GM03348 (cell line): ENCODE measurements at regions not wholly inside any gene's neighbourhood (a gene's known extent, or its start where the extent isn't known, plus 50 kb on each side); places are given as distances from the start of the nearest gene placed in this dataset.

Experiments used
- DNase-seq: peaks from one replicate; pipeline ENCODE4 v3.0.0; 2012; ENCODE audit warnings: low spot score

DNA sequence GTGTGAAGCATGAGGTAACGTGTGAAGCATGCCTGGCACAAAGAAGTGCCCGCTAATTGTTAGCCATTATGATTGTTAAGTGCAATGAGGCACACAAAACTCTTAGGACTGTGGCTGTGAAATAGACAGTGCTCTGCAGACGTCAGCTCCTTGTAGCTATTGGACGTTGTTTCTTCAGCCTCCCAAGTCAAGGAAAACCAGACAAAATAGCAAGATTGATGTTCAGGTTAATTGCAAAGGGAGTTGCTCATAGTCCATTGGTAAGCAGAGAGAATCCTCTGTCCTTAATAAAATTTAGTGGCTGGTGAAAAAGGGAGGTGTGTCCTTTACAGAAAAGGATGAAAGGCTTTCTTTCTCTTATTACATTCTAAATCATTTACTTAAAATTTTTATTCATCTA lies 54.6 kb upstream of the MBP start:
- no peak for DNase-seq

DNA sequence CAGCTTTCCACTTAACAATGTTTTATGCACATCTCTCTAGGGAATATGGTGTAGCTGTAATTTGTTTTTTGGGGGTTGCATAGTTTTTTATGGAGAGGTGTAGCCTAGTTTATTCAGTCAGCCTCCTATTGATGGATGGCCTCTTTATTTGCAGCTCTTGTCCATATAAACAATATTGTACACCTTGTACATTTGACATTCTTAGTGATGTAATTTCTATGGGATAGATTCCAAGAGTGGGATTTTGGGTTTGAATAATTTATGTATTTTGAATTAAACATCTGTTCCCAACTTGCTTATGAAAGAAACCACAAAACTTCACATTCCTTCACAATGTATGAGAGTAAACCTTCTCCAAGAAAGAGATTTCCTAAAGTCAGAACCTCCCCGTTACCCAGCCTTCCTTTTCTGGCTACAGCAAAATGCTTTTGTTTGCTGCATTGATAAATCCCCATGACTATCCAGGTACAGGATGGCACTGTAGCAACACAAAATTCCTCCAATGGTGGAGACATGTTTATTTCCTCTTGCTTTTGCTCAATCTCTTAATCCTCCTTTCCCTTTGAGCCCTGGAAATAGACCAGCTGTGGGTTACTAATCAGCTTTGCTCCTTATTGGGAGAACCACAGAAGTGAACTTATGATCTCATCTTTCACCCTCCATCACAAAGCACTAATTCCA lies 58.4 kb upstream of the GALR1 start:
- peak; percentile 72 for DNase-seq

DNA sequence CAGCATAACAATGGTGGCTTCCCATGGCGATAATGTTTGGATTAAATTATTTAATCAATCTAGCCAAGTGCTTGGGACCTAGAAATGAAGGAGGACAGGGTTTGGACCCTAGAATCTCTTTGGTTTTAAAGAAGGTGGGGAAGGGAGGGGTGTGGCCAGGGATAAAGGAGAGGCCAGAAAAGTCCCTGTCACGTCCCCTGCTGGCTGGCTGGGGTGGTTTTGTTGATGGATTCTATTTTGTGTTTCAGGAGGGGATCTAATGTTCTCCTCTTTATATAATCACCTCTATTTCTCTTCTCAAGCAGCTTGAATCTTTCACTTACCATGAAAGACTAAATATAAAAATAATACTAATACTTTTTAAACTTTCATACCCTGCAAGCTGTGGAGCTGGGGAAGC lies 52.6 kb upstream of the GALR1 start:
- no peak for DNase-seq

DNA sequence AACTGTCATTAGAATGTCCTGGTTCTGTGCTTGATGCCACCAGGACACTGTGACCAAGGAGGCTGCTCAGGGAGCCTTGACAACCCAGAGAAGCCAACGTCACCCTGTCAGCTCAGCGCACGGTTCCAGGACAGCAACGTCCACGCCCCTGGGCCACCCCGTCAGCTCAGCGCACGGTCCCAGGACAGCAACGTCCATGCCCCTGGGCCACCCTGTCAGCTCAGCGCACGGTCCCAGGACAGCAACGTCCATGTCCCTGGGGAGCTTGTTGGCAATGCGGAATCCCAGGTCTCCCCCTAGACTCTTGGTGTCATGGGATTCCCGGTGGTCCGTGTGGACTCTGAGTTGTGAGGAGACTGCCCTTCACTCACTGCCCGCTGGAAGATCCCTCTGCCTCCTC lies 51.0 kb upstream of the GALR1 start:
- no peak for DNase-seq

DNA sequence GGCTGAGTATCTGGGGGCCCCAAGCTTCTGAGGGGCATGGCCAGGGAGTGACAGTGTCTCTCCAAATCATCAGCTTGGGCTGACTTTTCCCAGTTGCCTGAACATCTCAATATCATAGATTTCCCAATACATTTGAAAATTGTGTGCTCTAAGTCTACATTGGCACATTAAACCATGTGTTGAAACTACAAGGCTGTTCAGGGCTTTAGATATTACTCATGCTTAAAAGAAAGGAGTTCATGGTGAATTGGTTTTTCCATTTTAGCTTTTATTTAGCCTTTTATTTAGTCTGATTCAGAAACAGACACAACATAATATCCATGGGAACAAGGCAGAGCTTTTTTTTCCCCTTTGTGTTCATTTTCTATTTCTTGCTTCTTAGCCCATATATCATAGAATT lies 49.9 kb upstream of the GALR1 start:
- DNase-seq, result no peak
